DOHH2 (cell line): ENCODE measurements at regions not wholly inside any gene's neighbourhood (a gene's known extent, or its start where the extent isn't known, plus 50 kb on each side); places are given as distances from the start of the nearest gene placed in this dataset.

ENCODE experiments used
- H3F3A ChIP-seq: fragments of 200-600 bp; sonication (generic), shearing (Covaris generic); 2 replicates; pipeline ENCODE4 v1.6.0; 2016; ENCODE audit warnings: antibody characterized with exemption, mild to moderate bottlenecking; ENCODE audit not compliant: control insufficient read depth, insufficient read depth
- H3K27ac ChIP-seq: fragments of 200-600 bp; sonication (generic); 2 replicates; pipeline ENCODE4 v1.5.1; 2014; ENCODE audit warnings: low read depth, mild to moderate bottlenecking, low read length, moderate library complexity
- H3K27me3 ChIP-seq: fragments of 200-600 bp; sonication (generic); 2 replicates; pipeline ENCODE4 v1.6.1; 2014; ENCODE audit warnings: mild to moderate bottlenecking, low read length, mixed read lengths; ENCODE audit not compliant: control insufficient read depth
- H3K36me3 ChIP-seq: fragments of 200-600 bp; sonication (generic); 2 replicates; pipeline ENCODE4 v1.6.1; 2014; ENCODE audit warnings: mild to moderate bottlenecking, low read length, moderate library complexity, mixed read lengths; ENCODE audit not compliant: control insufficient read depth
- H3K4me1 ChIP-seq: fragments of 200-600 bp; sonication (generic); 2 replicates; pipeline ENCODE4 v1.6.1; 2014; ENCODE audit warnings: mild to moderate bottlenecking, low read length, mixed read lengths; ENCODE audit not compliant: control insufficient read depth
- H3K4me2 ChIP-seq: fragments of 200-600 bp; sonication (generic); 2 replicates; pipeline ENCODE4 v1.6.0; 2014; ENCODE audit warnings: mild to moderate bottlenecking, low read length, moderate library complexity
- H3K4me3 ChIP-seq: fragments of 200-600 bp; sonication (generic); 2 replicates; pipeline ENCODE4 v1.5.1; 2014; ENCODE audit warnings: mild to moderate bottlenecking, low read length, mixed read lengths
- H3K79me2 ChIP-seq: fragments of 200-600 bp; sonication (generic); 2 replicates; pipeline ENCODE4 v1.6.1; 2014; ENCODE audit warnings: mild to moderate bottlenecking, low read length, mixed read lengths; ENCODE audit not compliant: control insufficient read depth
- H3K9me2 ChIP-seq: fragments of 200-600 bp; sonication (generic); replicated peaks from 2 replicates; pipeline ENCODE4 v1.6.1; 2014; ENCODE audit warnings: mild to moderate bottlenecking, low read length, mixed read lengths; ENCODE audit not compliant: control insufficient read depth
- H3K9me3 ChIP-seq: fragments of 200-600 bp; sonication (generic); 2 replicates; pipeline ENCODE4 v1.6.1; 2014; ENCODE audit warnings: antibody characterized with exemption, low read length, mixed read lengths; ENCODE audit not compliant: control insufficient read depth, insufficient read depth
- H4K20me1 ChIP-seq: fragments of 200-600 bp; sonication (generic); 2 replicates; pipeline ENCODE4 v1.6.0; 2014; ENCODE audit warnings: low read depth, mild to moderate bottlenecking, antibody characterized with exemption, low read length, moderate library complexity; ENCODE audit not compliant: control insufficient read depth, insufficient read depth
- CTCF ChIP-seq: fragments of 200-600 bp; sonication (generic); IDR thresholded peaks from one replicate; pipeline ENCODE4 v1.5.1; 2014; ENCODE audit warnings: antibody characterized with exemption, mild to moderate bottlenecking, low read depth, low read length; ENCODE audit not compliant: poor library complexity, severe bottlenecking
- EZH2phosphoT487 ChIP-seq: fragments of 200-600 bp; sonication (generic); IDR thresholded peaks from 2 replicates; pipeline ENCODE4 v1.6.1; 2017; ENCODE audit warnings: borderline replicate concordance, mild to moderate bottlenecking, antibody characterized with exemption, low read length, moderate library complexity, mixed read lengths

GRCh38 chr3:66572938-66573710 lies 72.3 kb upstream of the LRIG1 start:
- Histone ChIP-seq H3K27ac (no peak overlapping the region), H3F3A (no peaks in the 10 kb centered on the region), H3K27me3 (no peaks in the 10 kb centered on the region), H3K9me2 (no peaks in the 10 kb centered on the region), H3K9me3 (peaks cover 5% of the 10 kb centered on the region), H3K79me2 (no peaks in the 10 kb centered on the region), H4K20me1 (no peaks in the 10 kb centered on the region), H3K36me3 (no peaks in the 10 kb centered on the region), H3K4me1 (peaks cover 20% of the 10 kb centered on the region), H3K4me2 (no peak overlapping the region), H3K4me3 (no peak overlapping the region)
- TF ChIP-seq EZH2phosphoT487 (no peak), CTCF (peak; percentile 77)

- Histone ChIP-seq H3K27me3 (no peaks in the 10 kb centered on the region), H3K9me2 (no peaks in the 10 kb centered on the region), H3K79me2 (no peaks in the 10 kb centered on the region), H3K27ac (no peak overlapping the region), H3K4me2 (no peak overlapping the region), H4K20me1 (no peaks in the 10 kb centered on the region), H3K4me3 (no peak overlapping the region), H3K9me3 (peaks cover 8% of the 10 kb centered on the region), H3K36me3 (no peaks in the 10 kb centered on the region), H3F3A (no peaks in the 10 kb centered on the region), H3K4me1 (peaks cover 23% of the 10 kb centered on the region)
- no peak for TF ChIP-seq EZH2phosphoT487
- no peak for TF ChIP-seq CTCF
These were observed 73.3 kb upstream of the LRIG1 start for GRCh38 chr3:66574091-66574490.

- no peaks in the 10 kb centered on the region for H4K20me1 ChIP-seq
- peaks cover 14% of the 10 kb centered on the region for H3K27me3 ChIP-seq
- no peaks in the 10 kb centered on the region for H3F3A ChIP-seq
- H3K4me2 ChIP-seq, result no peak overlapping the region
- no peaks in the 10 kb centered on the region for H3K9me2 ChIP-seq
- H3K79me2 ChIP-seq, result no peaks in the 10 kb centered on the region
- peaks cover 18% of the 10 kb centered on the region for H3K9me3 ChIP-seq
- H3K27ac ChIP-seq, result no peak overlapping the region
- no peaks in the 10 kb centered on the region for H3K36me3 ChIP-seq
- peaks cover 26% of the 10 kb centered on the region for H3K4me1 ChIP-seq
- TF ChIP-seq CTCF (no peak), EZH2phosphoT487 (no peak)
- no peak overlapping the region for H3K4me3 ChIP-seq
These were observed 76.8 kb upstream of the LRIG1 start for GRCh38 chr3:66577426-66578203.
